ENCODE measurements at regions not wholly inside any gene's neighbourhood (a gene's known extent, or its start where the extent isn't known, plus 50 kb on each side); places are given as distances from the start of the nearest gene placed in this dataset.

DNA sequence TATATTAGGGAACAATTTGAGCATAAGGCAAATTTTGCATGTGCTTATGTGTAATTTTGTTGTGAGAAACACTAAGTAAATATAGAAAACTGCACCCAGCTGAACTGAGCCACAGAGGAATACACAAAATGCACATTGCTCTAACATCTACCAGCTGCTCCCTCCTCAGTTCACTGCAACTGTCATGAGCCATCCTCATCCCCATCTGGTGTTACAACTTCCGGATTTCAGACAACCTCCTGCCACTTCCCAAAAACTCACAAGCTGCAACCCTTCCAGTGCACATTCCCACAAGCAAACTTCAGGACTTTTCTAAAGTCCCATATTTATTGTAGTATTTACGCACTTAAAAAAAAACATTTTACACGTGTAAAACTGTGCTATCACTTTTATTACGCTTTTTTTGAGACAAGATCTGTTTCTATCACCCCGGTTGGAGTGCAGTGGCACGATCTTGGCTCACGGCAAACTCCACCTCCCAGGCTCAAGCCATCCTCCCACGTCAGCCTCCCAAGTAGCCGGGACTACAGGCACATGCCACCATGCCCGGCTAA lies 169.1 kb upstream of the TBX3 start:
- Histone ChIP-seq H2AFZ (ENCODE audit: low read depth, low read length, poor library complexity, severe bottlenecking) (no peak overlapping the region), H3K4me3 (replicated peaks in 1 of 2; ENCODE audit: low read depth in 1 of 2, low read length in 2 of 2) (no peak overlapping the region), H3K9ac (ENCODE audit: low read length) (no peak overlapping the region), H3K4me1 (ENCODE audit: control insufficient read depth in 1 of 2, insufficient read depth in 2 of 2, low read length in 2 of 2) (no peaks in the 10 kb centered on the region), H3K9me3 (ENCODE audit: control insufficient read depth in 1 of 2, insufficient read depth in 1 of 2, low read depth in 1 of 2, low read length in 2 of 2) (no peaks in the 10 kb centered on the region), H3K79me2 (ENCODE audit: insufficient read depth, low read length) (no peaks in the 10 kb centered on the region), H3K27me3 (ENCODE audit: insufficient read depth, low read length) (no peaks in the 10 kb centered on the region), H3K4me2 (ENCODE audit: low read length) (no peak overlapping the region), H4K20me1 (ENCODE audit: insufficient read depth) (no peaks in the 10 kb centered on the region), H3K36me3 (ENCODE audit: control insufficient read depth in 1 of 2, insufficient read depth in 2 of 2, low read length in 2 of 2) (no peaks in the 10 kb centered on the region), H3K9me2 (ENCODE audit: insufficient read depth) (no peaks in the 10 kb centered on the region), H3K27ac (ENCODE audit: low read depth, low read length) (no peak overlapping the region)
- TF ChIP-seq POLR2A (IDR thresholded peaks at IDR 0.05; ENCODE audit: borderline replicate concordance, extremely low read depth, insufficient read depth, insufficient read length) (no peak), CEBPB (IDR thresholded peaks at IDR 0.05; ENCODE audit: low read depth) (no peak), TCF7L2 (IDR thresholded peaks at IDR 0.05; ENCODE audit: borderline replicate concordance, extremely low read depth, insufficient read depth, insufficient read length) (no peak), EZH2 (IDR thresholded peaks at IDR 0.05) (no peak), POLR2AphosphoS5 (IDR thresholded peaks at IDR 0.05; ENCODE audit: low read depth, low read length) (no peak), ZNF274 (IDR thresholded peaks at IDR 0.05; ENCODE audit: low read depth, low read length) (no peak), ZFX (IDR thresholded peaks at IDR 0.05) (no peak), YY1 (IDR thresholded peaks at IDR 0.05; ENCODE audit: extremely low read depth, insufficient replicate concordance, low read depth, low read length) (no peak), SP1 (IDR thresholded peaks at IDR 0.05; ENCODE audit: low read depth) (no peak), EGR1 (IDR thresholded peaks at IDR 0.05; ENCODE audit: low read depth) (no peak), CBX3 (IDR thresholded peaks at IDR 0.05; ENCODE audit: low read depth) (no peak), ELF1 (IDR thresholded peaks at IDR 0.05; ENCODE audit: borderline replicate concordance, low read depth) (no peak)
- TF ChIP-seq, protein P1, sequence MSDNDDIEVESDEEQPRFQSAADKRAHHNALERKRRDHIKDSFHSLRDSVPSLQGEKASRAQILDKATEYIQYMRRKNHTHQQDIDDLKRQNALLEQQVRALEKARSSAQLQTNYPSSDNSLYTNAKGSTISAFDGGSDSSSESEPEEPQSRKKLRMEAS (IDR thresholded peaks at IDR 0.05) = no peak
- TF ChIP-seq, protein P2, sequence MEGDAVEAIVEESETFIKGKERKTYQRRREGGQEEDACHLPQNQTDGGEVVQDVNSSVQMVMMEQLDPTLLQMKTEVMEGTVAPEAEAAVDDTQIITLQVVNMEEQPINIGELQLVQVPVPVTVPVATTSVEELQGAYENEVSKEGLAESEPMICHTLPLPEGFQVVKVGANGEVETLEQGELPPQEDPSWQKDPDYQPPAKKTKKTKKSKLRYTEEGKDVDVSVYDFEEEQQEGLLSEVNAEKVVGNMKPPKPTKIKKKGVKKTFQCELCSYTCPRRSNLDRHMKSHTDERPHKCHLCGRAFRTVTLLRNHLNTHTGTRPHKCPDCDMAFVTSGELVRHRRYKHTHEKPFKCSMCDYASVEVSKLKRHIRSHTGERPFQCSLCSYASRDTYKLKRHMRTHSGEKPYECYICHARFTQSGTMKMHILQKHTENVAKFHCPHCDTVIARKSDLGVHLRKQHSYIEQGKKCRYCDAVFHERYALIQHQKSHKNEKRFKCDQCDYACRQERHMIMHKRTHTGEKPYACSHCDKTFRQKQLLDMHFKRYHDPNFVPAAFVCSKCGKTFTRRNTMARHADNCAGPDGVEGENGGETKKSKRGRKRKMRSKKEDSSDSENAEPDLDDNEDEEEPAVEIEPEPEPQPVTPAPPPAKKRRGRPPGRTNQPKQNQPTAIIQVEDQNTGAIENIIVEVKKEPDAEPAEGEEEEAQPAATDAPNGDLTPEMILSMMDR (IDR thresholded peaks at IDR 0.05 in 2 of 3, conservative IDR thresholded peaks at IDR 0.05 in 1 of 3; ENCODE audit: borderline replicate concordance in 1 of 3, insufficient read depth in 1 of 3, low read depth in 2 of 3, low read length in 2 of 3) = no peak
- TF ChIP-seq, protein P3, sequence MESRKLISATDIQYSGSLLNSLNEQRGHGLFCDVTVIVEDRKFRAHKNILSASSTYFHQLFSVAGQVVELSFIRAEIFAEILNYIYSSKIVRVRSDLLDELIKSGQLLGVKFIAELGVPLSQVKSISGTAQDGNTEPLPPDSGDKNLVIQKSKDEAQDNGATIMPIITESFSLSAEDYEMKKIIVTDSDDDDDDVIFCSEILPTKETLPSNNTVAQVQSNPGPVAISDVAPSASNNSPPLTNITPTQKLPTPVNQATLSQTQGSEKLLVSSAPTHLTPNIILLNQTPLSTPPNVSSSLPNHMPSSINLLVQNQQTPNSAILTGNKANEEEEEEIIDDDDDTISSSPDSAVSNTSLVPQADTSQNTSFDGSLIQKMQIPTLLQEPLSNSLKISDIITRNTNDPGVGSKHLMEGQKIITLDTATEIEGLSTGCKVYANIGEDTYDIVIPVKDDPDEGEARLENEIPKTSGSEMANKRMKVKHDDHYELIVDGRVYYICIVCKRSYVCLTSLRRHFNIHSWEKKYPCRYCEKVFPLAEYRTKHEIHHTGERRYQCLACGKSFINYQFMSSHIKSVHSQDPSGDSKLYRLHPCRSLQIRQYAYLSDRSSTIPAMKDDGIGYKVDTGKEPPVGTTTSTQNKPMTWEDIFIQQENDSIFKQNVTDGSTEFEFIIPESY (IDR thresholded peaks at IDR 0.05; ENCODE audit: extremely low read depth, insufficient replicate concordance, low read length) = no peak
- ATAC-seq = no peak
- DNase-seq (ENCODE audit: low read depth, low spot score) = no peak
- CTCF ChIA-PET = no interaction called here
- POLR2A ChIA-PET = no interaction called here
- intact Hi-C loops (cut with micrococcal nuclease) = no loop called here
- no TSS peak for BruUV-seq (replicated peaks)
- RAD21 ChIA-PET (ENCODE audit: low non-redundant PET in 1 of 2, low total read pairs in 2 of 2, uncharacterized antibody in 2 of 2, unreplicated experiment in 2 of 2) = no interaction called here

Data from HCT116 (cell line).